Activated naive CD4-positive, alpha-beta T cell treated with anti-CD3 and anti-CD28 coated beads for 36 hours (primary cell): ENCODE measurements at regions not wholly inside any gene's neighbourhood (a gene's known extent, or its start where the extent isn't known, plus 50 kb on each side); places are given as distances from the start of the nearest gene placed in this dataset.
"Not testable (repeated sequence)": the region's sequence is repeated elsewhere in the genome, so short reads cannot be mapped to it uniquely, and the experiment has no call there.

Experiments used
- CTCF ChIA-PET: fragments of 350-600 bp; sonication (Branson Sonifier 250); formaldehyde crosslinking; loops from one replicate; lab custom pipeline; 2021; ENCODE audit warnings: antibody characterized with exemption; lab: Charles Lee
- DNase-seq: peaks from one replicate; pipeline ENCODE4 v3.0.0-alpha.2; 2020
- H3K27ac Mint-ChIP-seq: one replicate; pipeline ENCODE4 v1.8.0; 2021; ENCODE audit warnings: mild to moderate bottlenecking, mixed read lengths
- H3K27me3 Mint-ChIP-seq: one replicate; pipeline ENCODE4 v1.8.0; 2021; ENCODE audit warnings: low read depth, mixed read lengths
- H3K36me3 Mint-ChIP-seq: one replicate; pipeline ENCODE4 v1.8.0; 2021; ENCODE audit warnings: low read depth, mixed read lengths
- H3K4me1 Mint-ChIP-seq: one replicate; pipeline ENCODE4 v1.8.0; 2021; ENCODE audit warnings: low read depth, mixed read lengths
- H3K4me3 Mint-ChIP-seq: one replicate; pipeline ENCODE4 v1.8.0; 2021; ENCODE audit warnings: mild to moderate bottlenecking, moderate library complexity, mixed read lengths
- H3K9me3 Mint-ChIP-seq: one replicate; pipeline ENCODE4 v1.8.0; 2021; ENCODE audit warnings: mixed read lengths
- intact Hi-C: fragments of 100-400 bp; cut with micrococcal nuclease; formaldehyde crosslinking; loops from one replicate; pipeline ENCODE4 v1.15.1; 2023

DNA sequence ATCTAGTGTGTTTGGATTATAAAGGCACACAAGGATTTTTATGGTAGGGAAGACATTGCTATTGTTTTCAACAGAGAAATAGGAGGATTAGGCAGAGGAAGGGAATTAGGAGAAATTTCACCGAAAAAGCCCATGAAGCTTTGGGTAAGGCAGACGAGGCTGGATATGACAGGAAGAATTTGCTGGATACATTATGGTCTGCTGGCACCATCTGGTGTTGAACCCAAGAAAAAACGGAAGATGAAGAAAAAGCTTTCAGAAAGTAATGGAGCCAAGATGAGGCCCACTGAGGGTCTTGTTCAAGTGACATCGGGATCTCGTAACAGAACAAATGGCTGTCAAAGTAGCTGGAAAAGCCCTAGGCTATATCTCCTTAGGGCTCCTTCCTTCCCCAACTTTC, 56.5 kb downstream of the OR2J2 start:
- H3K27me3 Mint-ChIP-seq, result peaks cover 38% of the 10 kb centered on the region
- H3K4me3 Mint-ChIP-seq, result no peak overlapping the region
- no peaks in the 10 kb centered on the region for H3K36me3 Mint-ChIP-seq
- no peak for DNase-seq
- intact Hi-C loops, result no loop called here
- no peaks in the 10 kb centered on the region for H3K9me3 Mint-ChIP-seq
- CTCF ChIA-PET, result interaction anchor here (0.6 to 0.7 kb wide), 2 partner anchors 121 to 155 kb away, joined by 3 read pairs; no protein-coding TSS in a partner anchor
- H3K27ac Mint-ChIP-seq, result no peak overlapping the region
- no peaks in the 10 kb centered on the region for H3K4me1 Mint-ChIP-seq

GRCh38 chr6:29230666-29231065, 60.0 kb downstream of the OR2J2 start:
- no peak overlapping the region for H3K27ac Mint-ChIP-seq
- no peak overlapping the region for H3K4me3 Mint-ChIP-seq
- intact Hi-C loops, result no loop called here
- H3K27me3 Mint-ChIP-seq, result peaks cover 35% of the 10 kb centered on the region
- no peaks in the 10 kb centered on the region for H3K4me1 Mint-ChIP-seq
- H3K36me3 Mint-ChIP-seq, result no peaks in the 10 kb centered on the region
- H3K9me3 Mint-ChIP-seq, result no peaks in the 10 kb centered on the region
- CTCF ChIA-PET, result no interaction called here
- no peak for DNase-seq

DNA sequence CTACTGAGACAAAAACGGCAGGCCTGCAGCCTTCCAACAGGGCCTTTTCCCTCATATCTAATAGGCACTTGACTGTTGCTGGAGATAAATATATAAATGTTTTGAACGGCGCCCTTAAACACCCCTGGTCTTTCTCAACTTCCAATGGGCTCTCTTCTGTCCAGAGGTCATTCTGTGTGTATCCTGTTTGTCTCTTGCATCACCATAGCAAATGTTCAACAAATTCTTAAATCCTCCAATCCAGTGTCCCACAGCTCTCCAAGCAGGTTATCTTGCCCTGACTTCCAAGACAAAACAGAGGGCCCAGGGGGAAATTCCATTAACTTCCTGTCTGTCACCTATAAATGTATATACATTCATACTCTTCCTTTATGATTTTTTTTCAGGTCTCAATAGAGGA, 62.0 kb downstream of the OR2J2 start:
- Mint-ChIP-seq H3K4me3 (no peak overlapping the region), H3K9me3 (no peaks in the 10 kb centered on the region), H3K4me1 (no peaks in the 10 kb centered on the region), H3K27me3 (peaks cover 26% of the 10 kb centered on the region), H3K27ac (no peak overlapping the region), H3K36me3 (no peaks in the 10 kb centered on the region)
- no peak for DNase-seq
- intact Hi-C loops, result no loop called here
- CTCF ChIA-PET, result no interaction called here

DNA sequence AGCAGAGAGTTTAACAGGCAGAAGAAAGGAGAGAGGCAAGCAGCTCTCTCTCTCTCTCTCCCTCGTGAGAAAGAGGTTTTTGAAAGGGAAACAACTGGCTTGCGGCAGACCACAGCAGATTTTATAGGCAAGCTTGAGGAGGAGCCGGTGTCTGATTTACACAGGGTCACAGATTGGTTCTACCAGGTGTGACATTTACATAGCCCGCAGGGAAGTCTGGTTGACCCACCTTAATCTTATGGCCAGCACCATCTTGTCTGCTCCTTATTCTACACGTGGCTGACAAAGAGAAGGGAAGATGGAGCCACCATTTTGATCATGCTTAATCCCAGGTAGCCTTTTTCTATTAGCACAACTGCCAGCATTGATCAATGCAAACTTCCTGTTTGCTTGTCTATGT, 65.4 kb downstream of the OR2J2 start:
- Mint-ChIP-seq H3K27me3 (peaks cover 15% of the 10 kb centered on the region), H3K4me3 (no peak overlapping the region), H3K27ac (no peak overlapping the region), H3K9me3 (no peaks in the 10 kb centered on the region), H3K36me3 (no peaks in the 10 kb centered on the region), H3K4me1 (no peaks in the 10 kb centered on the region)
- CTCF ChIA-PET, result no interaction called here
- intact Hi-C loops, result no loop called here
- no peak for DNase-seq

DNA sequence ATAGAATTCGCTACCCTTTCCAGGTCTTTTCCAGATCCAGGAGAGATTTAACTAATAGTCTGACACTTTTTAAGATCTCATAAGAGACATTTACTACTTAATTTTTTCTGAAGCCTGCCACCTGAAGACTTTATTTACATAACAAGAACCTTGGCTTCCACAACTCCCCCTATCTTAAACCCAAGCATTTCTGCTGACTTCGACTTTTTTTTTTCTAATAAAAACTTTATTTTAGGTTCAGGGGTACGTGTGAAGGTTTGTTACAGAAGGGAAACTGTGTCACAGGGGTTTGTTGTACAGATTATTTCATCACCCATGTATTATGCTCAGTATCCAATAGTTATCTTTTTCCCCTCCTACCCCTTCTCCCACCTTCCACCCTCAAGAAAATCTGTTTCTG, 64.9 kb upstream of the OR14J1 start:
- no peak for DNase-seq
- CTCF ChIA-PET, result no interaction called here
- no peak overlapping the region for H3K27ac Mint-ChIP-seq

DNA sequence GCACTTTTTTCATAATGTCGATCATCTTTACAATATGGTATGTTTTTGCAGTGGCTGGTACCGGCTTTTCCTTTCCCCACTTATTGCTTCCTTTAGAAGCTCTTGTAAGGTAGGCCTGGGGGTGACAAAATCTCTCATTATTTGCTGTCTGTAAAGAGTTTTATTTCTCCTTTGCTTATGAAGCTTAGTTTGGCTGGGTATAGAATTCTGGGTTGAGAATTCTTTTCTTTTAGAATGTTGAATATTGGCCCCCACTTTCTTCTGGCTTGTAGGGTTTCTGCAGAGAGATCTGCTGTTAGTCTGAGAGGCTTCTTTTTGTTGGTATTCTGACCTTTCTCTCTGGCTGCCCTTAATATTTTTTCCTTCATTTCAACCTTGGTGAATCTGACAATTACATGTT, 58.5 kb upstream of the OR14J1 start:
- H3K27ac Mint-ChIP-seq, intact Hi-C loops, H3K4me3 Mint-ChIP-seq, H3K36me3 Mint-ChIP-seq, DNase-seq, H3K4me1 Mint-ChIP-seq, CTCF ChIA-PET: not testable (repeated sequence)
- Mint-ChIP-seq H3K9me3 (peaks cover 23% of the 10 kb centered on the region), H3K27me3 (peaks cover 44% of the 10 kb centered on the region)

More for the DNA sequence above, 64.9 kb upstream of the OR14J1 start:
- Mint-ChIP-seq H3K27me3 (peaks cover 18% of the 10 kb centered on the region), H3K4me1 (no peaks in the 10 kb centered on the region), H3K4me3 (no peak overlapping the region), H3K36me3 (no peaks in the 10 kb centered on the region), H3K9me3 (peaks cover 2% of the 10 kb centered on the region)
- intact Hi-C loops, result no loop called here
